ENCODE measurements at regions not wholly inside any gene's neighbourhood (a gene's known extent, or its start where the extent isn't known, plus 50 kb on each side); places are given as distances from the start of the nearest gene placed in this dataset.

GRCh38 chr1:240031009-240031408, 60.7 kb upstream of the FMN2 start:
- TF ChIP-seq CTCF (IDR thresholded peaks at IDR 0.05) (no peak), MLX (CRISPR knock-in tag; IDR thresholded peaks at IDR 0.05) (no peak), TEAD4 (CRISPR knock-in tag; IDR thresholded peaks at IDR 0.05) (no peak), CREM (CRISPR knock-in tag; IDR thresholded peaks at IDR 0.05) (no peak), MAX (CRISPR knock-in tag; IDR thresholded peaks at IDR 0.05) (no peak), CREB1 (CRISPR knock-in tag; IDR thresholded peaks at IDR 0.05) (no peak)

Measured in WTC11 (cell line).